GM20431 (cell line): ENCODE measurements at regions not wholly inside any gene's neighbourhood (a gene's known extent, or its start where the extent isn't known, plus 50 kb on each side); places are given as distances from the start of the nearest gene placed in this dataset.
"Not testable (repeated sequence)": the region's sequence is repeated elsewhere in the genome, so short reads cannot be mapped to it uniquely, and the experiment has no call there.

Source experiments
- in situ Hi-C: fragments of 300-500 bp; cut with MseI, MboI; formaldehyde crosslinking; loops from one replicate; pipeline ENCODE4 v1.15.0; 2020; ENCODE audit warnings: low sequenced_read_pairs; ENCODE audit not compliant: unreplicated experiment

DNA sequence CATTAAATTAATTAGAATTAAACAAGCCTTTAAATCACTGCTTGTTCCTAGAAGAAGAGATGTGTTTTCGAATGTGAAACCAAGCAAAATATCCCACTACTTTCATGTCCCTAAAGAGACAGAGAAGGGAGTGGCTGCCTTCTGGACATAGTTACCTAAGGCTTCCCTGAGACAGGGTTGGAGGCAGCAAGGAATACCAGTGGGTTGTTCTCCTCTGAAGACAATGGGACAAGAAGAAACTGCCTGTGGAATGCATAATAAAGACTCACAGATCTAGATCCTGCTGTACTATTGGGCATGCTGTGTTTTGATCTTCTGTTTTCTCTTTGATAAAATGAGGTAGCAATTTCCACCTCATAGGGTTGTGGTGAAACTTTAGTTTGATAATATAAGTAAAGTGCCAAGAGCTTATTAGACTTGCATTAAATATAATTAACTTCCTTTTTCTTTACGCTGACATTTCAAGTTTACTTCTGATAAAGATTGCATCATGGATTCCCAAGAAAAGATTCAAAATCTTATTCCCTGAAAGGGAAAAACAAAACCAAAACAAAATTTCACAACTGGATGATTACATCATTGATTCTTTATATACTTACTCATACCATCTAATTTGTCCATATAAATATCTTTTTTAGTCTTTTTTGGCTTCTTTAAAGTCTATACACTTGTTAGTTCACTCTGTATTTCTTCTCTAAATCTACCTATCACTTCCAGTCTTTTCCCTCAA is 621.3 kb downstream of the ETS1 start:
- in situ Hi-C loops = no loop called here

DNA sequence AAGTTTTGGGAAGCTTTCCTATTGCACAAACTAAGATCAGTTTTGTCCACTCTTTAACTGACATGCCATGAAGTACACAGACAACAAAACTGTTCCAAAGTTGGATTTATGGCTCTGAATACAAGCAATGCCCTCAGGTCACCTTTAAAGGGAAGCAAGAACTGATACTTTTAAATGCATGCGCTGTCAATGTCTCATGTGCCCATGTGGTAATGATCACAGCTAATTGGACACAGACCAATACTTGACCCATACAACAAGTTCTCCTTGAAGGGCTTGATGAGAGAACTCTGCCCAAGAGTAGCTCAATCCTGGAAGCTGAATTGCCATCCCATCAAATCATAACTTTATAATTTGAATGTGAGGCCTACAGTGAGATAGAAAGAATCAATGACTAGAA is 624.9 kb downstream of the ETS1 start:
- in situ Hi-C loops = no loop called here

DNA sequence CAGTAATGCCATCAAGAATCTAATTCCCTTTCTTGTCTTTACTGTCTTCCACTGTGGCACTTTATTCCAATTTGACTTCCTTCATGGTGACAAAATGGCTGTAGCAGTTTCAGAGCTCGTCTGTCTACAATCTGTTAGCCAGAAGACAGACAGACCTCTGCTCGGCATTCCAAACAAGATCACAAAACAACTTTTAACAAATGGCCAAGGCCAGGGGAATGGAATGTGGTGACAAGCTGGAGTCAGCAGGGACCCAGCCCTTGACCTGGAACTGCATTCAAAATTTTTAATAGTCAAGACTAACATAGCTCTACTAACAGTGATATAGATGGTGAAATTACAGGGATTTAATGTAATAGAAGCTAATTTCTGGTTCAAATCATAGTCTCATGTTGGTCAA is 637.2 kb downstream of the ETS1 start:
- in situ Hi-C loops = no loop called here

DNA sequence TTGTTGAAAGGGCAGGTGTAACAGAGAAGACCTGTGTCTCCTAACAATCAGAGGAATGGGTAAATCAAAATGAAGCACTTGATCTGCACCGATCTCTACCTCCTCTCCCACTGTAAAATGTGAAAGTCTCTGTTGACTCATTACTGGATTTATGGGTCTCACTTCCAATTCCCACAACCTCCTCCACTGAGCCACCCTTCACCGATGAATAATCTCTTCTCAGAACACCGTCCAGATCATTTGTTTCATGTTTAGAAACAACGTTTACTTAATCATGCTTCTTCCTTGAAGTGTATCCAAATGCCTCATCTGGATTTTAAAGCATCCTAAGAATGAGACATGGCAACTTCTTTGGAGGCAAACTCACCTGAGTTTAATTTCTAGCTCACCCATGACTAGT is 643.6 kb downstream of the ETS1 start:
- in situ Hi-C loops = no loop called here

DNA sequence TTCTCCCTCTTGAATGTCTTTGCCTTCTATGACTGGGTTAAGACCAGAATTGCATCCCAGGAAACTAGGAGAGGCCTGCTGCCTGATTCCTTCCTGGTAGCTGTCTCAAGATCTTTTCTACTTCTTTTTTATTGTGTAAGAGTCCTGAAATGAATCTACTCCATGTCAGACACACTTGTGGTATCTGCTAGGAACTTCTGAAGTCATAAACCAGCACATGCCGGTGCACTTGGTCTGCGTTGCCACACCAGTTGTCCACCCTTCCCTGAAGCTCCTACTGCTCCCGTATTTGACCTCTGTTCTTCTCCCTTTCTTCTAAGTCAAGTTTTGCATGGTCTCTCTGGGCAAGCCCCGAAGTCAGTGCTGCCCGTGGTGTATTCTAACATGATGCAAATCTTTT is 644.2 kb downstream of the ETS1 start:
- in situ Hi-C loops = no loop called here

DNA sequence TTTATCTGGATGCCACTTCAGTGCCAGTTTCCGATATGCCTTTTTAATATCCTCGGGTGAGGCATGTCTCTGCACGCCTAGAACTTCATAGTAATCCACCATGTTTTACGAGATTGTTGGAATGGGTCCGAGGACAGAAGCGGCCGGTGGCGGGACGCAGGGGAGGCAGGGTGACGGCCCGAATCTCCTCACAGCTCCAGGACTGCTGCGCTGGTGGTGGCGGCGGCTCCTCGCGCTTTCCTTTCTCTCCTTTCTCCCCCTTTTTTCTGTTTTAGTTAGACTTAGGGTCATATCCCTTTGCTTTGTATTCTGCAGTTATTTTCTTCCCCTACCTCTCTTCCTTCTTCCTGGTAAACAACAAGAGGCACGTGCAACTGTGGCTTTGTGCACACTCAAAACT is 645.8 kb downstream of the ETS1 start:
- in situ Hi-C loops = not testable (repeated sequence)

- in situ Hi-C loops = no loop called here
Measured at GRCh38 chr11:127939000-127939399, 648.4 kb downstream of the ETS1 start.

- in situ Hi-C loops = no loop called here
Measured at GRCh38 chr11:127935081-127935480, 652.3 kb downstream of the ETS1 start.

- in situ Hi-C loops = not testable (repeated sequence)
Measured at GRCh38 chr11:127933961-127934360, 653.4 kb downstream of the ETS1 start.

- in situ Hi-C loops = no loop called here
Measured at GRCh38 chr11:127931803-127932202, 655.6 kb downstream of the ETS1 start.

DNA sequence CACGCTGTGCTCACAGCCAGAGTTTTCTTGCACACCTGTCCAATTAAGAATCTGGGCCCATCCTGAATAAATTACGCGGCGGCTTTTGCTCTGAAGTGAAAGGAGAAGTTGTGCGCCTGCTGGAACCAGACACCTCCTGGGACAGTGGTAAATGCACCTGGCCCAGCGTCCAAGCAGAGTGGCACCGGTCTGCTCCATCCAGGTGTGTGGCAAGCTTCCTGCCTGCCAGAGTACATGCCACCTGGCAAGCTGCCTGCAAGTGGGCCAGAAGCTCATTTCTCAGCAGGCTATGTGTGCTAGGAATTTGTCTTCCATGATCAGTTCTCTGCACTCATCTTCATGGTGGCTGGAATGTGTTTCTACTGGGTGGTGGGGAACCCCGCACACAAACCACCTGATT is 660.6 kb downstream of the ETS1 start:
- in situ Hi-C loops = no loop called here

DNA sequence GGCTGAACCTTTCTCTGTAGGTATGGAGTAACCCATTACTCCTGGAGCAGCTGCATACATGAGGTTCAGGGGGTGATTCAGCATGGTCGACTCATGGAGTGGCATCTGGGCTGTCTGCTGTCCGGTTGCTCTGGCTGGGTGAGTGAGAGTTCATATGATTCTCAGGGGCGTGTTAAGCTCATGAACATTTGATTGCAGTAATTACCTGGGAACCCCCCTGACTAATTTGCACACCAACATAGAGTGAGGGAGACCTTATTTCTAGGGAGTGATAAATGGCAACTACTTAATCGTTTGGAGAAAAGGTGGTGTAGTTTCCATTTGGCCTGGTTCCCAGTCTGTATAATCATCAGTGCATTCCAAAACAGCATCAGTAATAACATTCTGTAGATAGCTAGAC is 661.9 kb downstream of the ETS1 start:
- in situ Hi-C loops = no loop called here

GRCh38 chr11:127919206-127920000 is 668.0 kb downstream of the ETS1 start:
- in situ Hi-C loops = no loop called here

DNA sequence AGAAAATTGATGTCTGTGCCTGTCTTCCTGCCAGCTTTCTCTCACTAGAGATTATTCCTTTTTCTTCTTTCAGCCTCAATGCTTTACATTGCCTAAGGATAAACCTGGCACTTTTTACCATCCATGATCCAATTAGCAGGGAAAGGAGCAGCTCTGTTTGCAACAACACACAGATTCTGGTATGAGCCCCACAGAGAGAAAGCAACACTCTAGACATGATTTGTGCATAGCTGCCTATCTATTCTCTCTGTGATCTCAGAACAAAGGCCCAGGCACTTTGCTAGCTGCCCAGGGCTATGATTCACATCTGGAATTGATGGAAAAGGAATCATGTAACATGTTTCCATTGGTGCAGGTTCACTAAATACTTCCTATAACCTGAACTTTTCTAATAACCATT is 685.0 kb downstream of the ETS1 start:
- in situ Hi-C loops = no loop called here

DNA sequence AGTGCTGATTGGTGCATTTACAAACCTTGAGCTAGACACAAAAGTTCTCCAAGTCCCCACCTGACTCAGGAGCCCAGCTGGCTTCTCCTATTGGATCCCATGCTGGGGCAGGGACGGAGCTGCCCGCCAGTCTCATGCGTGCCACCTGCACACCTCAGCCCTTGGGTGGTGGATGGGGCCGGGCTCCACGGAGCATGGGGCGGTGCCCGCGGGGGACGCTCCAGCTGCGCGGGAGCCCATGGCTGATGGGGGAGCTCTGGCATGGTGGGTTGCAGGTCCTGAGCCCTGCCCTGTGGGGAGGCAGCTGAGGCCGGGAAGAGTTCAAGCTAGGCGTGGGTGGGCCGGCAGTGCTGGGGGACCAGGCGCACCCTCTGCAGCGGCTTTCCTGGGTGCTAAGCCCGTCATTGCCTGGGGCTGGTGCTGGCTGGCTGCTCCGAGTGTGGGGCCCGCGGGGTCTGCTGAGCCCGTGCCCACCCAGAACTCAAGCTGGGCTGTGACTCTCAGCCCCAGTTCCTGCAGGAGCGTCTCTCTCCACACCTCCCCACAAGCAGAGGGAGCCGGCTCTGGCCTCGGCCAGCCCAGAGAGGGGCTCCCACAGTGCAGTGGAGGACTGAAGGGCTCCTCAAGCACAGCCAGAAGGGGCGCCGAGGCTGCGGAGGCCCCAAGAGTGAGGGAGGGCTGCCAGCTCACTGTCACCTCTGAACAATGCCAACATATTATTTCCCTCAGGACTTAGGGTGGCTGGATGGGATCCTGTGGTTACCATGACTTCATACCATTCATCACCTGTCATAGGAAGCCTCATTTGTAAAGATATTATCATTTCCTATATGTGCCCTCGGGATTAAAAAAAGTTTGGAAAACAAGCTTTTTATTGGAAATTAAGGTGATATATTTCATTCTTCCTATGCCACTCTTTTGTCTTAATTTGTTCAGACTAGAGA is 688.7 kb downstream of the ETS1 start:
- in situ Hi-C loops = no loop called here

GRCh38 chr11:127895776-127896175 is 691.6 kb downstream of the ETS1 start:
- in situ Hi-C loops = no loop called here

DNA sequence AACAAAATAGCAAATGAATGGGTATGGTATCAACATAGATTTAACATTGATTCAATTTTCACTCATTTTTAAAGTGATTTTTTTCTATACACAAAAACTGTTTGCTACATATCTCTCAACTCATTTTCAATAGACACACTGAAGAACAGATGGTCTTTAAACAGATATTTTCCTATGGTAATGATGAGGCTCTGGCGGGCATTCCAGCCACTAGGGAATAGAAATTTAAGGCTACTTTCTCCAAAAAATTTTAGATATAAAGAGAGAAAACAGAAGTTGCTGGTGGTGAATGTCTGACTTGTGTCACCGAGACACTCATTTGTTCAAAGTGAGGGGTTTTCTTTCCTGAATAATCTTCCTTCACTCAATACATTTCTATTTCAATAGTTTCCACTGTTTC is 693.0 kb downstream of the ETS1 start:
- in situ Hi-C loops = no loop called here

DNA sequence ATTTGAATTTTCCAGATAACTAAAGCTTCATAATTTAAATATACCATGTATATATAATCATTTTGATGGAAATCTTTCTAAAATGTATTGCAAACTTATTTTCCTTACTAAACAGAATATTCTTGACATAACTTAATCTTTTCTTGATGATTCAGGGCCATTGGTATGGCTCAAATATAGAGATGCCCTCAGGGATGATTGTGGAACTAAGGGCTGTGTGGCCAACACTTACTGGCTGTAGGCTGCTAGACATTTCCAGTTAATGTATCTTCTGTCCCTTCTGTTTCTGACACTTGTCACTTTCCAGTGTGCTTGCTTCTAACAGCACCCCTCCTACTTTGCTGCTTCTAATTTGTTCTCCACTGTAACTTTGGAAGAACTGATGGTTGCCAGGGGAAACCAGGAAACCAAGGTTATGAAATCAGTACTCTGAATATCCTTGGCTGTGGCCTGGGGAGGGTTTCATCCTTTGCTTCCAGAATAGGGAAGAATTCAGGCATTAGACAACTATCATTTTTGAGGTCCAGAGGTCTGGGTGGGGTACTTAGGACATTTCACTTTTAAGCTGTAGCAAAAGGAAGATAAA is 697.2 kb downstream of the ETS1 start:
- in situ Hi-C loops = no loop called here

- in situ Hi-C loops = no loop called here
Measured at GRCh38 chr11:127888386-127888785, 699.0 kb downstream of the ETS1 start.

GRCh38 chr11:127875131-127875530 is 712.2 kb downstream of the ETS1 start:
- in situ Hi-C loops = no loop called here
